HG03520 (cell line): ENCODE measurements at regions not wholly inside any gene's neighbourhood (a gene's known extent, or its start where the extent isn't known, plus 50 kb on each side); places are given as distances from the start of the nearest gene placed in this dataset.
"Not testable (repeated sequence)": the region's sequence is repeated elsewhere in the genome, so short reads cannot be mapped to it uniquely, and the experiment has no call there.

ENCODE experiments used
- ATAC-seq: cut with Tn5 transposase; IDR thresholded peaks from one replicate; pipeline ENCODE4 v1.9.1; 2021; ENCODE audit warnings: mild to moderate bottlenecking, moderate library complexity; ENCODE audit not compliant: unreplicated experiment

- no peak for ATAC-seq
Measured at GRCh38 chr1:242738702-242739645, 214.5 kb upstream of the PLD5 start.

GRCh38 chr1:242736611-242737010, 212.1 kb upstream of the PLD5 start:
- no peak for ATAC-seq

DNA sequence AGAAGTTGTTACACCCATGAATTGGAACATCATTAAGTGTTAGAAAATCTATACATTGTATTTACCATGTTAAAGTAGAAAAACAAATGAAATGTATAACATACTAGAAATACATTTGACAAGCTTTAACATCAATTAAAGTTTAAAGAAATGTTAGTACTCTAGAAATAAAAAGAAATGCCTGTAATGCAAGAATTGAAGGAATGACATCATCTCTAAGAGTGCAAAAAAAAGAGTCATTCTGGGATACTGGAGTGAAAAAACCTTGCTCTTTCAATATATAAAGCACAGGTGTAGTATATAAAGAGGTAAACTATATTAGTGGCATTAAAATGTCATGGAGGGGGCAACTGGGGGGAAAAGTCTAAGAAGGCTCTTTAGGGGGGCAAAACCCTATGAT, 210.8 kb upstream of the PLD5 start:
- ATAC-seq = no peak

GRCh38 chr1:242731446-242731845, 206.9 kb upstream of the PLD5 start:
- ATAC-seq = no peak

DNA sequence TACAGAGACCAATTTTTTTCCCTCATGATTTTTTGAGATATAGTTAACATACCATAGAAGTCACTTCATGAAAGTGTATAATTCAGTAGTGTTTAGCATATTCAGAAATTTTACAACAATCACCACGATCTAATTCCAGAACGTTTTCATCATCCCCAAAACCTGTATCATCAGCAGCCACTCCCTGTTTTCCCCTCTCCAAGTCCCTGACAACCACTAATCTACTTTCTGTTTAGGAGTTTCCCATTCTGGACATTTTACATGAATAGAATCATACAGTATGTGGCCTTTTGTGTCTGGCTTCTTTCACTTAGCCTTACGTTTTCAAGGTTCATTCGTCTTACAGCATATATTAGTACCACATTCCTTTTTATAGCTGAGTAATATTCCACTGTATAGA, 204.2 kb upstream of the PLD5 start:
- no peak for ATAC-seq

DNA sequence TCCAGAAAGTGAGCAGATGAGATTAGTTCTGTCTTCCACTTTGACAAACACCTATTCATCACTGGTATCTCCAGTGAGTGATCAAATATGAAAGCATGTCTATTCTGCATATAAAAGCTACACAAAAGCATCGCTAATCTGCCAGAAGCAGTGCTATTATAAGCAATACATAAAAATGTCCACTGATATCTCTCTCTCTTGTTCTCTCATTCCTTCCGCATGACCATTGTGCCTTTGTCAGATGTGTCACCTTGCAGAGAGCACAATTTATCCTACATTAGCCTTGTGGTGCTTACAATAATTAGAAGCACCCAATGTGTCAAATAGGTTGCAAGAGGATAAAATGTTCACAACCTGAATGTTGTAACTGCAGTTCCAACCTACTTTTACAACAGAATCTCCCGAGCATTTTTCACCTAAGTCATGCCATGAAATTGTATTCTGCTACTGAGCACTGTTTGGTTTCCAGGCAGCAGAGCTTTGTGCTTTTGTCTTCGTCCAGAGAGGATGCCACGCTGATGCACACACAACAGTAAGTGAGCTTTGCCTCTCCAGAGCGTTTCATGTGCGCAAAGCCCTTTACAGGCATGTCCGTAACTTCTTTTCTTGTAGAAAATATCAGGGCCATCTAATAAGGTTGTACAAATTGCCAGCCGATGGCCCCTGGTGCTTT, 198.7 kb upstream of the PLD5 start:
- ATAC-seq = no peak

DNA sequence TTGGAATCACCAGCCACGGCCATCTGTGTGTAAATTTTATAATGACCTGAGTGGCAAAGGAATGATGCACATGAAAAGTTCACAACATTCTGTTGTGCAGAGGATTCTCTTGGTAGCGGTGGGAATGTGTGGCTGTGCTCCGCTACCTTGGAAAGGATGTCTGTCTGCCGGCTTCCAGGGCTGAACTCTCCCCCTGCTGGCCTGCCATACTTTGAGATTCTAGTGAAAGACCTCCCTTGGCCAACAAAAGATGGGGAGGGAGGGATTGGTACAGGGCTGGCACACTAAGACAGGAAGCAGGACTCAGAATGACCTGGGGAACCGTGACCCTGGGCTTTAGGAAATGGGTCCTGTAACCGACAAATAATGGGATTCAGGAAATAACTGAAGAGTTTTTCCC, 194.5 kb upstream of the PLD5 start:
- no peak for ATAC-seq

GRCh38 chr1:242712248-242712647, 187.8 kb upstream of the PLD5 start:
- no peak for ATAC-seq

DNA sequence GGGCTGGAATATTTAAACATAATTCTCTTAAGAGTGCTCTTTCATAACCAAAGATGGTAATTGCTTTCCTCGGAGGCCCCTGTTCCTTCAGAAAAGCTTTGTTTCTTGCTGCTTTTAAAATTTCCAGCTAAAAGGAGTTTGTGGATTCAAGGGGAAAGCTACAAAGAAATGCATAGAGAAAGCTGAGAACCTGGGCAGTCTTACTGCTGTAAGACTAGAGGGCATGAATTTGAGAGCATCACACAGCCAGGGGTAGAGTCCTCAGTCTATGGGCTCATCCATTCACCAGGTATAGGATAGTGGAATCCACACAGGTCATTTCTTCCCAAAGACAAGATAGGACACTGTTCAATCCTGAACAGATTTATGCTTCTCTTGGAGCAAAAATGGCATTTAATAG, 186.3 kb upstream of the PLD5 start:
- no peak for ATAC-seq

- no peak for ATAC-seq
Measured at GRCh38 chr1:242710286-242710685, 185.8 kb upstream of the PLD5 start.

DNA sequence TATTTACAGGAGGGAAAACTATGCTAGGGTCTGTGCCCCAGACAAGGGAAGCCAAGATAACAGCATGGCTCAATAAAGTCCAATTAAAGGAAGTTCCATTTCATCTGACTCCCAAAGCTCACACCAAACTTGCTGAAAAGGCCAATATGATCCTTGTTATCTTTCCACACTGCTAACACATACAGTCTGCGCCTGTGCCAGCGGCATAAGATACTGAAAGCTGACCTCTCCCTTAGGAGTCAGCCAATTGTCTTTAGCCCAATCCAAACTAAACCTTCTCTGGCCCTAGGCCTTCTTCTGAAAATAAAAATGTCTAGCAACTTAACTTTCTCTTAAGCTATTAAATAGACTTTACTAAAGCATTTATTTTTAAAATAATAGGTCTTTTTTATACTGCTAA, 179.0 kb upstream of the PLD5 start:
- ATAC-seq = no peak

- no peak for ATAC-seq
Measured at GRCh38 chr1:242692988-242693387, 168.5 kb upstream of the PLD5 start.

DNA sequence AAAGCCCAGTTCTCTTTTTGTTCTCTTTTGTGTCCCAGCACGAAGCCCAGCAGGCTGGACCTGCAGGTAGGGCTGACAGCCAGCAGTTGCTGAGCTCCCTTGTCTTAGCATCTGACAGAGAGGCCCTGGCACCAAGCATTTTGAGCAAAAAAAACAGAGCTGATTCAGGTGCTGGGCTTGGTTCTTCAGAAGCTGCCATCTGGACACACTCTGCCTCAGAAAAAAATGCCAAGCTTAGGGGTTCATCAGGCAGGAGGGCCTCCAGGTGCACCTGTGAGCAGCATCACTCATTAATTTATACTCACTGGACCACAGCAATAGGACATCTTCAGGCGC, 167.1 kb upstream of the PLD5 start:
- ATAC-seq = no peak

DNA sequence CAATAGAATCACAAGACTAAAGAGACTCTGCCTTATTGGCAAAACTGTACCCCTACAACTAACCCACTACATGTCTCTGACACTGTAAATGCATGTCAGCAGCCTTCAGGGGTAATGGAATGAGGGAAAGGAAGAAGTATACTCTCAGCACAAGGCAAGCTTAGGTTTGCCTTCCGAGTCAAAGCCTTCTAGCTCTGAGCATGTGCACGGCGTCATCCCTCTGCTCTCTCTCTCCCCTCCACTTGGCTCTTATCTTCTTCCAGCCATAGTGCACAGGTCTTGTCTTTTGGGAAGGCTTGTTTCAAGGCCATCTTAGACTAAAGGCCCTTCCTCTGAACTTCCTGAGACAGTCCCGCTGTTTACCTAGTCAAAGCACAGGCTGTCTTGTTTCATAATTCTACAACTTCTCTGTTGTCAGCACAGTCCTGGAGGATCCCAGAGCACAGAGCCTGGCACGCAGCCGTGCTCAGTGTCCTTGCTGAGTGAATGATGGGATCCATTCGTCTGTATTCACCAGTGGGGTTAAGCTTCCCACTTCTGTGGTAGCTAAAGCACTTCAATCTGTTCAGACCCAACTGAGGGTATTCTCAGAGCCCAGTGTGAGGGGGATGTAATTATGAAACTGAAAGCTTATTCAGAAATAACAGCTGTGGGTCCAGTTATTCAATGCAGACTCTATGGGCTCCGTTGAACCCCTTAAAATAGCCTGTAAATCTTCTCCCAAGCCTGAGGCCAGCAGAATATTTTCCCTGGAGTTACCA, 166.5 kb upstream of the PLD5 start:
- no peak for ATAC-seq

DNA sequence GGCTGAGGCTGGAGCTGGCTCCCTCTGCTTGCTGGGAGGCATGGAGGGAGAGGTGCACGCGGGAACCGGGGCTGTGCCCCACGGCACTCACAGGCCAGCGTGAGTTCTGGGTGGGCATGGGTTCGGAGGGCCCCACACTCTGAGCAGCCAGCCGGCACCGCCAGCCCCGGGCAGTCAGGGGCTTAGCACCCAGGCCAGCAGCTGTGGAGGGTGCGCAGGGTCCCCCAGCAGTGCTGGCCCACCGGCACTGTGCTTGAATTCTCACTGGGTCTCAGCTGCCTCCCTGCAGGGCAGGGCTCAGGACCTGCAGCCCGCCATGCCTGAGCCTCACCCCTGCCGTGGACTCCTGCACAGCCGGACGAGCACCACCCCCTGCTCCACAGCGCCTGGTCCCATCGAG, 164.9 kb upstream of the PLD5 start:
- no peak for ATAC-seq

DNA sequence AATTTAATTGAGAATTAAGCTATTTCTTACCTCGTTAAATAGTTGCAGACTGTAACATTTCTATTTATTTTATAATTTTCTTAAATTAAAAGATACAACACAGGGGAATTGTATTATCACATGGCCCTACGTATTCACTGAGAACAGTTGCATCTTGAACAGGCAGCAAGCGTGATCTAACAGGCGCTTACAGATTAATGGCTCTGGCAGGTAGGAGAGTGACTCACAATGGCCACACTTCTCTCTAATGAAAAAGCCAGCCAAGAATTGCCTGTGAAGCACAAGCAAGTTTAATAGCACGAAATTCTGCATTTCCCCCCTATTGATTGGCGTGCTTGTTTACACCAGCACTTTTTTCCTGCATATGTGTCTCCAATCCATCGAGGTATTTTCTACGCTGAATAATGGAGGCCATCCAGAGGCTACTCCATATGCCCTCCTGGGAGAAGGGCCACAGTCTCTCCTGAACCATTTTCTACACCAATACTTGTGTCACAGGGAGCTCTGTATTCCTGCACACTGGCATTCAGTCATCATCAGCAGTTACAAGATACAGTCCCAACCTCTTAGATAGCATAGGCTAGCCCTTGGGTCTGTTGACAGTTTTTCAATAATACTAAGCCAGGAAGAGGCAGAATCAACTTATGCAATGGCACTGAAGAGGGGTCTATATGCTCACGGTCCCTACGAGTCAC, 150.6 kb upstream of the PLD5 start:
- no peak for ATAC-seq

- ATAC-seq = no peak
Measured at GRCh38 chr1:242673652-242674051, 149.2 kb upstream of the PLD5 start.

GRCh38 chr1:242673165-242673564, 148.7 kb upstream of the PLD5 start:
- ATAC-seq = not testable (repeated sequence)

DNA sequence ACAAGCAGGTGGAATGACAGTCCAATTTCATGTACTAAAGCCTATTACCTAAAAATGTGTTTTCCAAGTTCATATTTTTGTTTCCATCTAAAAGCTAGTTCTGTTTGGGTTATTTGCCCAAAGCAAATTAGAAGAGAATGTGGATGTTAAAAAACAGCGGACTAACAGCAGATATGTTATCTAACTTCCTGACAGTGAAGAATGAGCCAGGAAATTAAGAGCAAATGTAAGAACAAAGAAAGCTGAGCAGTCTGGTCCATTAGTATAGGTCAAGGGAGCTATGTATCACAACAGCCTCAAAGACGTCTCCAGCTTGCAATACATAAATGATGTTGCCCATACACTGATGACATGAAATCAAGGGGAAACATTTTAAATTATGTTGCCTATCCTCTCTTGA, 145.5 kb upstream of the PLD5 start:
- ATAC-seq = no peak

GRCh38 chr1:242662886-242663285, 138.4 kb upstream of the PLD5 start:
- no peak for ATAC-seq

- not testable (repeated sequence) for ATAC-seq
Measured at GRCh38 chr1:242653772-242654171, 129.3 kb upstream of the PLD5 start.
